ENCODE measurements at regions not wholly inside any gene's neighbourhood (a gene's known extent, or its start where the extent isn't known, plus 50 kb on each side); places are given as distances from the start of the nearest gene placed in this dataset.

DNA sequence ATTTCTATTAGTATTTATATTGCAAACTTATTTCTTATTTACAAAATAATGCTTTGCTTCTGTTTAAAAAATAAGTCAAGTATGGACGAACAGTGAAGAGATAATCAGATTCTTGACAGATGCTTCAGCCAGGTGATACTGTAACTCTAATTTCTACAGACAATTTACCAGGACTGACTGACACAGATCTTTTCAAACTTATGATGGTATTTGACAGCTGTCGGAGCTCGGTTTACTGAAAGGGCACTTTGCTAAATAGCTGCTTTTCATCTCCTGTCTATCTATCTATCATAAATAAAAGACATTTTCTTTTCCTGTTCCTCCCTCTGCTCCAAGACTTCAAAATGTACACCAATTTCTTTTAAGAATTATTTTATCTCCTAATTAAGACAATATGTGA, 422.5 kb upstream of the SLC8A1 start:
- TF ChIP-seq, protein P1, sequence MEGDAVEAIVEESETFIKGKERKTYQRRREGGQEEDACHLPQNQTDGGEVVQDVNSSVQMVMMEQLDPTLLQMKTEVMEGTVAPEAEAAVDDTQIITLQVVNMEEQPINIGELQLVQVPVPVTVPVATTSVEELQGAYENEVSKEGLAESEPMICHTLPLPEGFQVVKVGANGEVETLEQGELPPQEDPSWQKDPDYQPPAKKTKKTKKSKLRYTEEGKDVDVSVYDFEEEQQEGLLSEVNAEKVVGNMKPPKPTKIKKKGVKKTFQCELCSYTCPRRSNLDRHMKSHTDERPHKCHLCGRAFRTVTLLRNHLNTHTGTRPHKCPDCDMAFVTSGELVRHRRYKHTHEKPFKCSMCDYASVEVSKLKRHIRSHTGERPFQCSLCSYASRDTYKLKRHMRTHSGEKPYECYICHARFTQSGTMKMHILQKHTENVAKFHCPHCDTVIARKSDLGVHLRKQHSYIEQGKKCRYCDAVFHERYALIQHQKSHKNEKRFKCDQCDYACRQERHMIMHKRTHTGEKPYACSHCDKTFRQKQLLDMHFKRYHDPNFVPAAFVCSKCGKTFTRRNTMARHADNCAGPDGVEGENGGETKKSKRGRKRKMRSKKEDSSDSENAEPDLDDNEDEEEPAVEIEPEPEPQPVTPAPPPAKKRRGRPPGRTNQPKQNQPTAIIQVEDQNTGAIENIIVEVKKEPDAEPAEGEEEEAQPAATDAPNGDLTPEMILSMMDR (IDR thresholded peaks at IDR 0.05; ENCODE audit: insufficient read depth, low read depth, low read length) = no peak
- TF ChIP-seq EZH2 (IDR thresholded peaks at IDR 0.05; ENCODE audit: insufficient read depth, low read length) = no peak

All from astrocyte (in vitro differentiated cells and primary cell).